K562 (cell line): ENCODE measurements at regions not wholly inside any gene's neighbourhood (a gene's known extent, or its start where the extent isn't known, plus 50 kb on each side); places are given as distances from the start of the nearest gene placed in this dataset.

Experiments used
- MAFF ChIP-seq: IDR thresholded peaks from 2 replicates; pipeline ENCODE4 v1.6.1; 2012; ENCODE audit warnings: low read length, improper control_type of control experiment
- NBN ChIP-seq: fragments of 450-650 bp; IDR thresholded peaks from 2 replicates; pipeline ENCODE4 v1.6.1; 2016; ENCODE audit warnings: low read depth, mild to moderate bottlenecking
- TF ChIP-seq, protein P1 (sequence below): sonication (generic); formaldehyde crosslinking; IDR thresholded peaks from 2 replicates; pipeline ENCODE4 v1.8.1; 2023; ENCODE audit warnings: mild to moderate bottlenecking, missing genetic modification reagents
- TF ChIP-seq, protein P2 (sequence below): fragments of 250-450 bp; sonication (Bioruptor Pico); IDR thresholded peaks from 2 replicates; pipeline ENCODE4 v1.8.0; 2022; ENCODE audit warnings: inconsistent platforms, mild to moderate bottlenecking, moderate library complexity, borderline replicate concordance
- TF ChIP-seq, protein P3 (sequence below), 3 experiments: IDR thresholded peaks in 2 of 3; conservative IDR thresholded peaks in 1 of 3; 2 replicates each; pipeline ENCODE4 v1.5.1; 2011 to 2012; ENCODE audit warnings: low read length in 3 of 3, mild to moderate bottlenecking in 3 of 3, control low read depth in 2 of 3, improper control_type of control experiment in 1 of 3, inconsistent platforms in 1 of 3, low read depth in 1 of 3, mixed read lengths in 1 of 3, moderate library complexity in 1 of 3; ENCODE audit not compliant: insufficient read depth in 2 of 3
- TF ChIP-seq, protein P4 (sequence below), 2 experiments: fragments of 450-650 bp in 1 of 2; sonication (generic) in 1 of 2; formaldehyde crosslinking in 1 of 2; IDR thresholded peaks in 1 of 2; conservative IDR thresholded peaks in 1 of 2; 2 replicates each; pipeline versions ENCODE4 v1.6.1 to v1.8.1; 2016 to 2023; ENCODE audit warnings: mild to moderate bottlenecking in 2 of 2, moderate library complexity in 2 of 2, inconsistent platforms in 1 of 2, missing genetic modification reagents in 1 of 2
- TF ChIP-seq, protein P5 (sequence below): sonication (generic); formaldehyde crosslinking; IDR thresholded peaks from 2 replicates; pipeline ENCODE4 v1.8.1; 2023; ENCODE audit warnings: mild to moderate bottlenecking, missing genetic modification reagents

DNA sequence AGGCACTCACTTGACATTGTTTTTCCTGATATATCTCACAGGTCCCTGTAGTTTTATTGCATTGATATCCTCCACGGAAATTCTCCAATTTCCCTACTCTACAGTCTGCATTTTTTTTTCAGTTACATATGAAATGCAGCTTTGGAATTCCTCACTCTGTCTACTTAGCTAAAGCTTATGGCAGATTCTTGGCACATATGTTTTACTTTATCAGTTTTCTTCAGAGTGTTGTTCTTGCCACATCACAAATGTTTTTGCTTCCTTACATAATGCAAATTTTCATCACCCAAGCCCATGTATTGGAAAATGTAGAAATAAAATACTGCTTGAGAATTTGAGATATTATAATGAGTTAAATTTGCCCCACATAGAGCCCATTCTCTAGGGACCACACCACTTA lies 1895.1 kb downstream of the MRPL39 start:
- TF ChIP-seq, protein P1, sequence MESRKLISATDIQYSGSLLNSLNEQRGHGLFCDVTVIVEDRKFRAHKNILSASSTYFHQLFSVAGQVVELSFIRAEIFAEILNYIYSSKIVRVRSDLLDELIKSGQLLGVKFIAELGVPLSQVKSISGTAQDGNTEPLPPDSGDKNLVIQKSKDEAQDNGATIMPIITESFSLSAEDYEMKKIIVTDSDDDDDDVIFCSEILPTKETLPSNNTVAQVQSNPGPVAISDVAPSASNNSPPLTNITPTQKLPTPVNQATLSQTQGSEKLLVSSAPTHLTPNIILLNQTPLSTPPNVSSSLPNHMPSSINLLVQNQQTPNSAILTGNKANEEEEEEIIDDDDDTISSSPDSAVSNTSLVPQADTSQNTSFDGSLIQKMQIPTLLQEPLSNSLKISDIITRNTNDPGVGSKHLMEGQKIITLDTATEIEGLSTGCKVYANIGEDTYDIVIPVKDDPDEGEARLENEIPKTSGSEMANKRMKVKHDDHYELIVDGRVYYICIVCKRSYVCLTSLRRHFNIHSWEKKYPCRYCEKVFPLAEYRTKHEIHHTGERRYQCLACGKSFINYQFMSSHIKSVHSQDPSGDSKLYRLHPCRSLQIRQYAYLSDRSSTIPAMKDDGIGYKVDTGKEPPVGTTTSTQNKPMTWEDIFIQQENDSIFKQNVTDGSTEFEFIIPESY: no peak
- TF ChIP-seq, protein P2, sequence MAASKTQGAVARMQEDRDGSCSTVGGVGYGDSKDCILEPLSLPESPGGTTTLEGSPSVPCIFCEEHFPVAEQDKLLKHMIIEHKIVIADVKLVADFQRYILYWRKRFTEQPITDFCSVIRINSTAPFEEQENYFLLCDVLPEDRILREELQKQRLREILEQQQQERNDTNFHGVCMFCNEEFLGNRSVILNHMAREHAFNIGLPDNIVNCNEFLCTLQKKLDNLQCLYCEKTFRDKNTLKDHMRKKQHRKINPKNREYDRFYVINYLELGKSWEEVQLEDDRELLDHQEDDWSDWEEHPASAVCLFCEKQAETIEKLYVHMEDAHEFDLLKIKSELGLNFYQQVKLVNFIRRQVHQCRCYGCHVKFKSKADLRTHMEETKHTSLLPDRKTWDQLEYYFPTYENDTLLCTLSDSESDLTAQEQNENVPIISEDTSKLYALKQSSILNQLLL (CRISPR knock-in tag): no peak
- TF ChIP-seq NBN (no peak), MAFF (no peak)
- TF ChIP-seq, protein P3, sequence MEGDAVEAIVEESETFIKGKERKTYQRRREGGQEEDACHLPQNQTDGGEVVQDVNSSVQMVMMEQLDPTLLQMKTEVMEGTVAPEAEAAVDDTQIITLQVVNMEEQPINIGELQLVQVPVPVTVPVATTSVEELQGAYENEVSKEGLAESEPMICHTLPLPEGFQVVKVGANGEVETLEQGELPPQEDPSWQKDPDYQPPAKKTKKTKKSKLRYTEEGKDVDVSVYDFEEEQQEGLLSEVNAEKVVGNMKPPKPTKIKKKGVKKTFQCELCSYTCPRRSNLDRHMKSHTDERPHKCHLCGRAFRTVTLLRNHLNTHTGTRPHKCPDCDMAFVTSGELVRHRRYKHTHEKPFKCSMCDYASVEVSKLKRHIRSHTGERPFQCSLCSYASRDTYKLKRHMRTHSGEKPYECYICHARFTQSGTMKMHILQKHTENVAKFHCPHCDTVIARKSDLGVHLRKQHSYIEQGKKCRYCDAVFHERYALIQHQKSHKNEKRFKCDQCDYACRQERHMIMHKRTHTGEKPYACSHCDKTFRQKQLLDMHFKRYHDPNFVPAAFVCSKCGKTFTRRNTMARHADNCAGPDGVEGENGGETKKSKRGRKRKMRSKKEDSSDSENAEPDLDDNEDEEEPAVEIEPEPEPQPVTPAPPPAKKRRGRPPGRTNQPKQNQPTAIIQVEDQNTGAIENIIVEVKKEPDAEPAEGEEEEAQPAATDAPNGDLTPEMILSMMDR (IDR thresholded peaks at IDR 0.05 in 2 of 3, conservative IDR thresholded peaks at IDR 0.05 in 1 of 3; ENCODE audit: insufficient read depth in 2 of 3, low read depth in 1 of 3, low read length in 3 of 3): no peak
- TF ChIP-seq, protein P4, sequence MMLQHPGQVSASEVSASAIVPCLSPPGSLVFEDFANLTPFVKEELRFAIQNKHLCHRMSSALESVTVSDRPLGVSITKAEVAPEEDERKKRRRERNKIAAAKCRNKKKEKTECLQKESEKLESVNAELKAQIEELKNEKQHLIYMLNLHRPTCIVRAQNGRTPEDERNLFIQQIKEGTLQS (IDR thresholded peaks at IDR 0.05): no peak
- TF ChIP-seq, protein P4 (CRISPR knock-in tag; conservative IDR thresholded peaks at IDR 0.05): no peak
- TF ChIP-seq, protein P5, sequence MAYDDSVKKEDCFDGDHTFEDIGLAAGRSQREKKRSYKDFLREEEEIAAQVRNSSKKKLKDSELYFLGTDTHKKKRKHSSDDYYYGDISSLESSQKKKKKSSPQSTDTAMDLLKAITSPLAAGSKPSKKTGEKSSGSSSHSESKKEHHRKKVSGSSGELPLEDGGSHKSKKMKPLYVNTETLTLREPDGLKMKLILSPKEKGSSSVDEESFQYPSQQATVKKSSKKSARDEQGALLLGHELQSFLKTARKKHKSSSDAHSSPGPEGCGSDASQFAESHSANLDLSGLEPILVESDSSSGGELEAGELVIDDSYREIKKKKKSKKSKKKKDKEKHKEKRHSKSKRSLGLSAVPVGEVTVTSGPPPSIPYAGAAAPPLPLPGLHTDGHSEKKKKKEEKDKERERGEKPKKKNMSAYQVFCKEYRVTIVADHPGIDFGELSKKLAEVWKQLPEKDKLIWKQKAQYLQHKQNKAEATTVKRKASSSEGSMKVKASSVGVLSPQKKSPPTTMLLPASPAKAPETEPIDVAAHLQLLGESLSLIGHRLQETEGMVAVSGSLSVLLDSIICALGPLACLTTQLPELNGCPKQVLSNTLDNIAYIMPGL (CRISPR knock-in tag): no peak
